ENCODE measurements at regions not wholly inside any gene's neighbourhood (a gene's known extent, or its start where the extent isn't known, plus 50 kb on each side); places are given as distances from the start of the nearest gene placed in this dataset.
A peak's percentile ranks its signal among the peaks of the same experiment; 100 is the strongest.
"Not testable (repeated sequence)": the region's sequence is repeated elsewhere in the genome, so short reads cannot be mapped to it uniquely, and the experiment has no call there.

DNA sequence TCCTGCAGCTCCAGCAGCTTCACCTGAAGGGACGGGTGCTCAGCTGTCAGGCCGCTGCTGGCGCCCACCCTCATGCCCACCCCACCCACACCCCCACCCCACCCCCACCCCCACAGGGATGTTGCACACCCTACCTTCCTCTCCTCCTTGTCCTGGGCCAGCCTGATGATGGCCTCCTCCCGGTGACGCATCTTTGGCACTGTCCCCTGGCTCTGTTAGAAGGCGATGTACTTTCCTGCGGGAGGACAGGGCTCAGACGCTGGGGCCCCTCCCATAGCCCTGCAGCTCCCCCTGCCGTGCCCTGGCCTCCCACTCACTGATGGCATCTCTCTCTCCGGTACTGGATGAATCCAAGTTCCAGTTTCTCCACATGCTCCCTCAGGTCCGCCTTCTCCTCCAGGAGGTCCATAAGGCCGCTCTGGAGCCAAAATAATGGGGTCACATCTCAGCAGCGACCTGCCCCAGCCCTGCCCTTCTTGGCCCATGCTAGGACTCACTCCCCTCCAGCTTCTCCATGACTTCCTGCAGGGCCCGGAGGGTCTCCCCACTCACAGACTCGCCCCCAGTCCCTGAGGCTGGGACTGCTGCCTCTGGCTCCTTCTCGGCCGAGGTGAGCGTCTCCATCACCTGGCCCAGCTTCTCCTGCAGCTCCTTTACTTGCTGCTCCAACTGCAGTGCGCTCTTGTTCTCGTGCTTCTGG is 55.2 kb downstream of the GOLGA8B start:
- H3K36me3 ChIP-seq (ENCODE audit: control insufficient read depth, low read depth, low read length); H3K9me3 ChIP-seq (ENCODE audit: control insufficient read depth, low read depth, low read length); H3K4me3 ChIP-seq (ENCODE audit: low read length); H3K9ac ChIP-seq (ENCODE audit: low read length); H3K27ac ChIP-seq (ENCODE audit: low read length); H3K4me1 ChIP-seq (ENCODE audit: control insufficient read depth, low read depth, low read length); H3K27me3 ChIP-seq (ENCODE audit: control insufficient read depth, insufficient read depth, low read length): not testable (repeated sequence)

DNA sequence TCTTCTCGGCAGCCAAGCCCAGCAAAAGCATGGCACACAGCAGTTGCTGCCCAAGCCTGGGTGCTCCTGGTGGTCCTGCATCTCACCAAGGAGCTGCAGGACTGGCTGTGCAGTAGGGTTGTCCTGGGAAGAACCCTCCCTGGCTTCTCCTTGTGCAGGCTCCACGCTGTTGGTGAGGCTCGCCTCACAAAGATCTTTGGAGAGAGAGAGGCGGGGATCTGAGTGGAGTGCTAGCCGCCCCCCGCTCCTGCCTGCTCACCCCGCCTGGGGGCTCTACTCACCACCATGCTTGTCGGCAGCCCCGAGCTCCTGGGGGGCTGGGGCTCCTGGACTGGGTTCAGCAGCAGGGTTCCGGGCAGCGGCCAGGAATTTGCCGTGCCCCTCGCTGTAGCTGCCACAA is 55.8 kb downstream of the GOLGA8B start:
- H3K9me3 ChIP-seq (ENCODE audit: control insufficient read depth, low read depth, low read length); H3K27ac ChIP-seq (ENCODE audit: low read length); H3K36me3 ChIP-seq (ENCODE audit: control insufficient read depth, low read depth, low read length); H3K4me1 ChIP-seq (ENCODE audit: control insufficient read depth, low read depth, low read length); H3K27me3 ChIP-seq (ENCODE audit: control insufficient read depth, insufficient read depth, low read length); H3K9ac ChIP-seq (ENCODE audit: low read length); H3K4me3 ChIP-seq (ENCODE audit: low read length): not testable (repeated sequence)

DNA sequence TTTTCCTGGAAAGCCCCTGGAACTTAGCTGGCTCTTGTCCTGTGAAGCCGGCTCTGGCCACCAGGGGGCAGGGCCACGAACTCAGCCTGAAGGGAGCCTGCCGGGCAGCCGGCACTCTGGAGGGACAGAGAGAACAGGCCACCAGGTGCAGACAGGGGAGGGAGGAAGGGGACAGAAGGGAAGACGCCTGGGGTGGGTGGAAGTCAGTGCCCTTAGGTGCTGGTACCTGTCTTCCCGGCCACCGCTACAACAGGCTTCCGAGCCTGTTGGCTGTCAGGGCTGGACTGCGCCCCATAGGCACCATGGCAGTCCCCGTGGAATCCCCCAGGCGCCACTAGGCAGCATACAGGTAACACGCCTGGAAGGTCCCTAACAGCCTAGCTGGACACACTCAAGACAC is 59.6 kb downstream of the GOLGA8B start:
- not testable (repeated sequence) for H3K27me3 ChIP-seq (ENCODE audit: control insufficient read depth, insufficient read depth, low read length); H3K27ac ChIP-seq (ENCODE audit: low read length); H3K9me3 ChIP-seq (ENCODE audit: control insufficient read depth, low read depth, low read length); H3K4me1 ChIP-seq (ENCODE audit: control insufficient read depth, low read depth, low read length); H3K9ac ChIP-seq (ENCODE audit: low read length); H3K36me3 ChIP-seq (ENCODE audit: control insufficient read depth, low read depth, low read length); H3K4me3 ChIP-seq (ENCODE audit: low read length)

DNA sequence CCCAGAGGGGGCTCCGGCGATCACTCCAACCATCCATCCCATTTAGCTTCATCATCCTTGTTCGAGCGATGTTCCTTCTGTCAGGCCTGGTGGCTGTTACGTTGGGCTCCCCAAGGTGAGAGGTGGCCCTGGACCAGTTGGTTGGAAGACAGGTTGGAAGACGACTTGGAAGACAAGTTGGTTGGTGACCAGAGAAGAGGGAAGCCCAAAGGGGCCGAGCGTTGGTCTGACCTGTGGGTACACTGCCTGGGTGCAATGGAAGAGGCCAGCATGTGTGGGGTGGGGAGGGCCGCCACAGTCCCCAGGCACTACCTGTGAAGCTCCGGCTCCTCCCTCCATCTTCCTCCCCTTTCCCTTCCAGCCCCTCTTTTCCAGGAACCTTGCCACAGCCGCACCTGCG is 60.9 kb downstream of the GOLGA8B start:
- H3K9me3 ChIP-seq (ENCODE audit: control insufficient read depth, low read depth, low read length); H3K27ac ChIP-seq (ENCODE audit: low read length); H3K4me1 ChIP-seq (ENCODE audit: control insufficient read depth, low read depth, low read length); H3K4me3 ChIP-seq (ENCODE audit: low read length); H3K27me3 ChIP-seq (ENCODE audit: control insufficient read depth, insufficient read depth, low read length); H3K36me3 ChIP-seq (ENCODE audit: control insufficient read depth, low read depth, low read length); H3K9ac ChIP-seq (ENCODE audit: low read length): not testable (repeated sequence)

DNA sequence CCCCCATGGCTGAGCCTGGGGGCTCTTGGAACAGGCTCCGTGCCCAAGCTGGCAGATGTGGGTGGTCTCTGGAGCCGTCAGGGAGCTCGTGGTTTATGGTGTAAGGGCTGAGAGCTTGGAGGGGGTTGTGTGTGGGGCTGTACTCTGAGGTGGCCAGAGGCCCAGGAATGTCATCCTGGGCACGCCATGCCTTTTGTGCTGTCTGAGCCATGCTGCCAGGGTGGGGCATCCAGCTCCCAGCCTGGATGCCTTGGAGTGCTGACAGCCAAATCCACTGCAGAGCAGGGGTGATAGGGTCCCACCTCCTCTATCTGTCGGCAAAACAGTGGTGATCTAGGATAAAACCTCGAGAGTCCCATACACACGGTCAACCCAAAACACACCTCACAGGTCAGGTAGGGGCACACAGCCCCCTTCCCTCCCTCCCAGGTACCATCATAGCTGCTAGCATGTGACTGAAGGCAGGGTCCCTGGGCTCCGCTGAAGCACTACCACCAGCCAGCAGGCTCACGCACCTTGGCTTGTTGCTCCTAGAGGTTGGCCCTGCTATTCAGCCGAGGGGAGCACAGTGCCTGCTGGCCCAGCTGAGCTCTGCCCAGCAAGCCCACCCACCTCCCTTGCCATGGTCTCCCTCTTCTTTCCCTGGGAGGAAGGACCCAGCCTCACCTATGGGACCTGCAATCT is 61.5 kb downstream of the GOLGA8B start:
- H3K36me3 ChIP-seq (ENCODE audit: control insufficient read depth, low read depth, low read length); H3K27me3 ChIP-seq (ENCODE audit: control insufficient read depth, insufficient read depth, low read length); H3K27ac ChIP-seq (ENCODE audit: low read length); H3K9me3 ChIP-seq (ENCODE audit: control insufficient read depth, low read depth, low read length); H3K4me3 ChIP-seq (ENCODE audit: low read length); H3K4me1 ChIP-seq (ENCODE audit: control insufficient read depth, low read depth, low read length); H3K9ac ChIP-seq (ENCODE audit: low read length): not testable (repeated sequence)

DNA sequence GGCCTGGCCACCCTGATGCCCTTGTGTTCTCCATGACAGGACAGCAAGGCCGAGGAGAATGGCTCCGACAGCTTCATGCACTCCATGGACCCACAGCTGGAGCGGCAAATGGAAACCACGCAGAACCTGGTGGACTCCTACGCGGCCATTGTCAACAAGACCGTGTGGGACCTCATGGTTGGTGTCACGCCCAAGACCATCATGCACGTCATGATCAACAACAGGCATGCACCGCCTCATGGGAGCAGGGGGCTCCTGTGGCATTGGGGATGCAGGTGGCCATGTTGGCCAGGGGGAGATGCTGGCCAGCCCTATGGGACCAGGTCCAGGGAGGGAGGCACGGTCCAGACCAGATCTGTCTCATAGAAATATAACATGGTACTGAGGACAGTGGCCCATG is 62.9 kb downstream of the GOLGA8B start:
- H3K27ac ChIP-seq (ENCODE audit: low read length), result no peak overlapping the region
- peaks cover 11% of the 10 kb centered on the region for H3K27me3 ChIP-seq (ENCODE audit: control insufficient read depth, insufficient read depth, low read length)

DNA sequence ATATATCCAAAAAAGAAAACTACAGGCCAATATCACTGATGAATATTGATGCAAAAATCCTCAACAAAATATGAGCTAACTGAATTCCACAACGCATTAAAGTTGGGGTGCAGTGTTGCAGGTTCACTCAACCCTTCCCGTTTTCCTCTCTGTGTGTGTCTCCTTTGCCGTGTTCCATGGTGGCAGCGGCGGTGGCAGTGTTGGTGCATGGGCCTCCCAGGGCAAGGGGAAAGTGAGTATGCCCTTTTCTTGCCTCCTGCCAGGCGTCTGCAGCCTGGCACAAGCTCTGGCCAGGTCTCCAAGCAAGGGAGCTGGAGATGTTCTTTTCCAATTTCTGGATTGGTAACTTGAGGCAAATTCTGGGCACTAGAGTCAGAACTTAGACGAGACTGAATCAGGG is 63.4 kb downstream of the GOLGA8B start:
- H3K9me3 ChIP-seq (ENCODE audit: control insufficient read depth, low read depth, low read length); H3K9ac ChIP-seq (ENCODE audit: low read length); H3K27ac ChIP-seq (ENCODE audit: low read length); H3K4me3 ChIP-seq (ENCODE audit: low read length); H3K36me3 ChIP-seq (ENCODE audit: control insufficient read depth, low read depth, low read length); H3K4me1 ChIP-seq (ENCODE audit: control insufficient read depth, low read depth, low read length): not testable (repeated sequence)
- H3K27me3 ChIP-seq (ENCODE audit: control insufficient read depth, insufficient read depth, low read length), result peaks cover 17% of the 10 kb centered on the region

More for the DNA sequence above, 62.9 kb downstream of the GOLGA8B start:
- H3K4me3 ChIP-seq (ENCODE audit: low read length), result no peak overlapping the region
- H3K36me3 ChIP-seq (ENCODE audit: control insufficient read depth, low read depth, low read length), result no peaks in the 10 kb centered on the region
- no peaks in the 10 kb centered on the region for H3K4me1 ChIP-seq (ENCODE audit: control insufficient read depth, low read depth, low read length)
- no peak overlapping the region for H3K9ac ChIP-seq (ENCODE audit: low read length)
- no peaks in the 10 kb centered on the region for H3K9me3 ChIP-seq (ENCODE audit: control insufficient read depth, low read depth, low read length)

DNA sequence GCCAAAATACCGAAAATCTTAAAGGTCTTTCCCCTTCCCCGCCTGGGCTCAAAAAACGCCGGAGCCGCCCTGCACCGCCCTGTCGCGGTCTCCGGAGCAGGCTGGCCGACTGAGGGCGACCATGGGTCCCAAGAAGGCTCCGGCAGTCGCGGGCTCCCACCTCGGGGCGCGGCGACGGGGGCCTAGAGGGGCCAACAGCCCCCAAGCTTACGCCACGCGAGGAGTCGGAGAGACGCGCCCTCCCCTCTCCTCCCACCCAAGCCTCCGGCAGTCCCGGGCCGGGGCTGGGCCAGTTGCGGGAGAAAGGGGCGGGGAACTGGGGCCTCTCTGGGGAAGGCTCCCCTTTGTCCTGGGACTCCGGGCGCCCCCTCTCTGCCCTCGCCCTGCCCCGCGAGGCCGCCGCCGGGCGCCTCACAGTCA is 69.2 kb downstream of the GOLGA8B start:
- Histone ChIP-seq H3K36me3 (ENCODE audit: control insufficient read depth, low read depth, low read length) (no peaks in the 10 kb centered on the region), H3K4me3 (ENCODE audit: low read length) (peak overlapping the region; percentile 65), H3K27me3 (ENCODE audit: control insufficient read depth, insufficient read depth, low read length) (peaks cover 63% of the 10 kb centered on the region), H3K9ac (ENCODE audit: low read length) (peak overlapping the region; percentile 22), H3K9me3 (ENCODE audit: control insufficient read depth, low read depth, low read length) (no peaks in the 10 kb centered on the region), H3K4me1 (ENCODE audit: control insufficient read depth, low read depth, low read length) (no peaks in the 10 kb centered on the region), H3K27ac (ENCODE audit: low read length) (no peak overlapping the region)

DNA sequence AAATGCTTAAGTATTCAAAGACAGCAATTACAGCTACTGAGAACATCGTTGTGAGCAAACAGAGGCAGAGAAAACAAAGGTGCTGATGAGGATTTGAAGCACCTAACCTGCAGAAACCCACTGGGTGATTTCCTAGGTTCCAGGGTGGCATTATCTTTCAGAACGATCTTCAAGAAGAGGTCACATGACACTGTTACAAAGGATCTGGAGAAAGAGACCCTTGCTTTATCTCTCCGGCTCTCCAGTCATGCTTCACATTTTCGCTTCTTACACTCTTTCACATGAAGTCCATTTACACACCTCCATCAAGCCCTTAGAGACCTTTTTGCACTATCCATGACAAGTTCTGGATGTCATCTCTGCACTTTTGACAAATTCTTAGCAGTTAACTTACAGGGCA is 70.8 kb downstream of the GOLGA8B start:
- no peak overlapping the region for H3K27ac ChIP-seq (ENCODE audit: low read length)
- H3K9me3 ChIP-seq (ENCODE audit: control insufficient read depth, low read depth, low read length), result no peaks in the 10 kb centered on the region
- no peaks in the 10 kb centered on the region for H3K36me3 ChIP-seq (ENCODE audit: control insufficient read depth, low read depth, low read length)
- no peak overlapping the region for H3K9ac ChIP-seq (ENCODE audit: low read length)
- no peaks in the 10 kb centered on the region for H3K4me1 ChIP-seq (ENCODE audit: control insufficient read depth, low read depth, low read length)
- peaks cover 63% of the 10 kb centered on the region for H3K27me3 ChIP-seq (ENCODE audit: control insufficient read depth, insufficient read depth, low read length)
- no peak overlapping the region for H3K4me3 ChIP-seq (ENCODE audit: low read length)

DNA sequence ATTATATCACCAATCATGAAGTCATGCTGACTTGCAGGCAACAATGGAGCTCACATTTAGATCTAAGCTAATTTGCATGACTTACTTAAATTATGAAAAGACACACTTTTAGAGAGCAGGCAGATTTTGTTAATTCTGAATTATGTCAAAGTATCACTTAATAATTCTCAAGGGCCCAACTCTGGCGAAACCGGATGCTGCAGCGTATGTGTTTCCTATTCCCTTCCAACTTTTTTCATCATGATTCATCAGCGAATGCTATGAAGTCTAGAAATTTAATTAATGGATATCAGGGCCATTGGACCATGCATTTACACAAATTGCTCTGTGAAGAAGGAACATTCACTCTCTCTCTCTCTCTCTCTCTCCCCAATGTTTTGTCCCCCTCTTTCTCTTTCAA is 63.5 kb upstream of the GOLGA8A start:
- no peak overlapping the region for H3K27ac ChIP-seq (ENCODE audit: low read length)
- no peak overlapping the region for H3K4me3 ChIP-seq (ENCODE audit: low read length)
- peaks cover 40% of the 10 kb centered on the region for H3K27me3 ChIP-seq (ENCODE audit: control insufficient read depth, insufficient read depth, low read length)
- no peaks in the 10 kb centered on the region for H3K36me3 ChIP-seq (ENCODE audit: control insufficient read depth, low read depth, low read length)
- no peak overlapping the region for H3K9ac ChIP-seq (ENCODE audit: low read length)
- no peaks in the 10 kb centered on the region for H3K4me1 ChIP-seq (ENCODE audit: control insufficient read depth, low read depth, low read length)
- H3K9me3 ChIP-seq (ENCODE audit: control insufficient read depth, low read depth, low read length), result no peaks in the 10 kb centered on the region

DNA sequence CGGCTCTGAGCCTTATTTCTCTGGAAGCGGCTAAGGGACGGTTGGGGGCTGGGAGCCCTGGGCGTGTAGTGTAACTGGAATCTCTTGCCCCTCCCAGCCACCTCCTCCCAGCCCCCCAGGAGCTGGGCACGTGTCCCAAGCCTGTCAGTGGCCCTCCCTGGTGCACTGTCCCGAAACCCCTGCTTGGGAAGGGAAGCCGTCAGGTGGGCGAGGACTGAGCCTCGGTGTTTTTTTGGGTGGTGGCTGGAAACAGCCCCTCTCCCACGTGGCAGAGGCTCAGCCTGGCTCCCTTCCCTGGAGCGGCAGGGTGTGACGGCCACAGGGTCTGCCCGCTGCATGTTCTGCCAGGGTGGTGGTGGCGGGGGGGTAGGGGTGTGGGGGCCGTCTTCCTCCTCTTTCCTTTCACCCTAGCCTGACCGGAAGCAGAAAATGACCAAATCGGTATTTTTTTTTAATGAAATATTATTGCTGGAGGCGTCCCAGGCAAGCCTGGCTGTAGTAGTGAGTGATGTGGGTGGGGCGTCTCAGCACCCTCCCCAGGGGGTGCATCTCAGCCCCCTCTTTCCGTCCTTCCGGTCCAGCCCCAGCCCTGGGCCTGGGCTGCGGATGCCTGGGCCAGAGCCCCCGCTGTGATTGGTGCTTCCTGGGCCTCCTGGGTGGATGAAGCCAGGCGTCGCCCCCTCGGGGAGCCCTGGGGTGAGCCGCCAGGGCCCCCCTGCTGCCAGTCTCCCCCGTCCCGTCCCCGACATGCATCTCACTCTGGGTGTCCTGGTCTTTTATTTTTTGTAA is 58.8 kb upstream of the GOLGA8A start:
- peaks cover 85% of the 10 kb centered on the region for H3K27me3 ChIP-seq (ENCODE audit: control insufficient read depth, insufficient read depth, low read length)

More for the DNA sequence above, 58.8 kb upstream of the GOLGA8A start:
- H3K9ac ChIP-seq (ENCODE audit: low read length), result no peak overlapping the region
- no peaks in the 10 kb centered on the region for H3K4me1 ChIP-seq (ENCODE audit: control insufficient read depth, low read depth, low read length)
- H3K9me3 ChIP-seq (ENCODE audit: control insufficient read depth, low read depth, low read length), result peaks cover 3% of the 10 kb centered on the region
- H3K27ac ChIP-seq (ENCODE audit: low read length), result no peak overlapping the region
- no peak overlapping the region for H3K4me3 ChIP-seq (ENCODE audit: low read length)
- no peaks in the 10 kb centered on the region for H3K36me3 ChIP-seq (ENCODE audit: control insufficient read depth, low read depth, low read length)

Measured in iPS-18a (cell line).